Lower leg skin (tissue), 3 donors: ENCODE measurements at regions not wholly inside any gene's neighbourhood (a gene's known extent, or its start where the extent isn't known, plus 50 kb on each side); places are given as distances from the start of the nearest gene placed in this dataset.

ENCODE experiments used
- CTCF ChIP-seq, 3 donors: fragments of 450-650 bp; IDR thresholded peaks; one replicate each; pipeline ENCODE4 v1.5.1; 2016; ENCODE audit warnings: antibody characterized with exemption in 3 of 3, mild to moderate bottlenecking in 3 of 3, moderate library complexity in 2 of 3
- POLR2A ChIP-seq, 2 donors: fragments of 450-650 bp; IDR thresholded peaks; one replicate each; pipeline ENCODE4 v1.6.1; 2016 to 2017; ENCODE audit warnings: antibody characterized with exemption in 2 of 2, mild to moderate bottlenecking in 1 of 2, moderate library complexity in 1 of 2

GRCh38 chr21:41054018-41054578 is 113.9 kb upstream of the BACE2 start:
- TF ChIP-seq CTCF (IDR thresholded peaks at IDR 0.05) = no peak
- no peak for TF ChIP-seq POLR2A (IDR thresholded peaks at IDR 0.05)
